HK-2 (cell line): ENCODE measurements at regions not wholly inside any gene's neighbourhood (a gene's known extent, or its start where the extent isn't known, plus 50 kb on each side); places are given as distances from the start of the nearest gene placed in this dataset.

Source experiments
- DNase-seq: peaks from one replicate; pipeline ENCODE4 v3.0.0-alpha.2; 2018; ENCODE audit not compliant: unreplicated experiment

GRCh38 chr17:63338272-63338671 is 107.8 kb downstream of the CYB561 start:
- no peak for DNase-seq

GRCh38 chr17:63341276-63341675 is 104.8 kb downstream of the CYB561 start:
- no peak for DNase-seq

GRCh38 chr17:63344383-63344782 is 101.7 kb downstream of the CYB561 start:
- DNase-seq = no peak

GRCh38 chr17:63345611-63346010 is 100.5 kb downstream of the CYB561 start:
- no peak for DNase-seq

- no peak for DNase-seq
Observed at GRCh38 chr17:63347475-63347874, 98.6 kb downstream of the CYB561 start.

- no peak for DNase-seq
Observed at GRCh38 chr17:63349478-63350000, 96.6 kb downstream of the CYB561 start.

GRCh38 chr17:63350364-63350763 is 95.7 kb downstream of the CYB561 start:
- DNase-seq = no peak

- DNase-seq = no peak
Observed at GRCh38 chr17:63354256-63354655, 91.8 kb downstream of the CYB561 start.

- DNase-seq = no peak
Observed at GRCh38 chr17:63356337-63356757, 89.8 kb downstream of the CYB561 start.

GRCh38 chr17:63358111-63358839 is 87.8 kb downstream of the CYB561 start:
- peak; percentile 13 for DNase-seq

GRCh38 chr17:63358956-63359355 is 87.2 kb downstream of the CYB561 start:
- DNase-seq = peak; percentile 8

GRCh38 chr17:63361182-63361581 is 84.9 kb downstream of the CYB561 start:
- DNase-seq = no peak

- no peak for DNase-seq
Observed at GRCh38 chr17:63362115-63362514, 84.0 kb downstream of the CYB561 start.

- no peak for DNase-seq
Observed at GRCh38 chr17:63364387-63364786, 81.7 kb downstream of the CYB561 start.

GRCh38 chr17:63364944-63365343 is 81.2 kb downstream of the CYB561 start:
- DNase-seq = no peak

- DNase-seq = no peak
Observed at GRCh38 chr17:63365366-63366240, 80.5 kb downstream of the CYB561 start.

- DNase-seq = no peak
Observed at GRCh38 chr17:63366241-63366566, 79.9 kb downstream of the CYB561 start.

GRCh38 chr17:63369233-63369632 is 76.9 kb downstream of the CYB561 start:
- no peak for DNase-seq

- DNase-seq = no peak
Observed at GRCh38 chr17:63370696-63371095, 75.4 kb downstream of the CYB561 start.

GRCh38 chr17:63376949-63377348 is 69.2 kb downstream of the CYB561 start:
- DNase-seq = no peak

- DNase-seq = no peak
Observed at GRCh38 chr17:63378411-63379375, 67.4 kb downstream of the CYB561 start.

GRCh38 chr17:63379636-63380035 is 66.5 kb downstream of the CYB561 start:
- no peak for DNase-seq
